GM21381 (cell line): ENCODE measurements at regions not wholly inside any gene's neighbourhood (a gene's known extent, or its start where the extent isn't known, plus 50 kb on each side); places are given as distances from the start of the nearest gene placed in this dataset.
A peak's percentile ranks its signal among the peaks of the same experiment; 100 is the strongest.

Source experiments
- ATAC-seq: cut with Tn5 transposase; IDR thresholded peaks from one replicate; pipeline ENCODE4 v1.9.1; 2021; ENCODE audit warnings: mild to moderate bottlenecking, moderate library complexity; ENCODE audit not compliant: unreplicated experiment

DNA sequence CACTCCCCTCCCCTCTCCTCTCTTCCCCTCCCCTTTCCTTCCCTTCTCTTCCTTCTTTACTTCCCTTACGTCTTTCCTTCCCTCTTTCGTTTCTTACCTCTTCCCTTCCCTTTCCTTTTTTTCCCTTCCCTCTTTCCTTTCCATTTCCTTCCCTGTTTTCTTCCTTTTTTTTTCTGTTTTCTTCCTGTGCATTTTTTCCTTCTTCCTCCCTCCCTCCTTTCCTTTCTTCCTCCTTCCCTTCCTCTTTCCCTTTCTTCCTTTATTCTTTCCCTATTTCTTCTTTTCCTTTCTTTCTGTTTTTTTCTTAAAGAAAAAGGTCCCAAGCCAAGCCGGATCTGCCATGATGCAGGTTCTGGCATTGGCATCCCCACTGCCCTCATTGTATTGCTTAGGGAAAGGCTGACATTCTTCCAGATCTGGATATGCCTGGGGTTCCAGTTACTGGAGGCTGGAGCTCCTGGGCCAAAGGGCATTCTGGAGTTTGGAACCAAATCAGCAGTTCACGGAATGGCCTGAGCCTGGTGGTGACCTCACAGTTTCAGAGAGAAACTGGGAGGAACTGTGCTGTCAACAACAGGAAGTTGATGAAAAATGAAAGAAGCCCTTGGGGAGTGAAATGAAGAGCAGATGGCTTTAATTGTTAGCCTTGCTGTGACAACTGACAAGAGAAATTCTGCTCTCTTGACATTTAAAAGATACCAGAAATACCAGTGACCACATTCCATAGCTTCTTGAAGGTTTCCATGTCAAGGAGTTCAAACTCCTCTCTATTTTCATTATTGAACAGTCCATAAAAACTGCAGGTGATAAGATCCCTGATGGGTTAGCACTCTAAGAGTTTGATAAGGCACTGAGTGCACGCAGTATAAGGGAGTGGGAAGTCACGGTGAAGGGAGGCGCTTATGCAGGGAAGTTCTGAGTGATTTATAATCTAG is 622.1 kb downstream of the SPRY1 start:
- peak; percentile 99 for ATAC-seq

DNA sequence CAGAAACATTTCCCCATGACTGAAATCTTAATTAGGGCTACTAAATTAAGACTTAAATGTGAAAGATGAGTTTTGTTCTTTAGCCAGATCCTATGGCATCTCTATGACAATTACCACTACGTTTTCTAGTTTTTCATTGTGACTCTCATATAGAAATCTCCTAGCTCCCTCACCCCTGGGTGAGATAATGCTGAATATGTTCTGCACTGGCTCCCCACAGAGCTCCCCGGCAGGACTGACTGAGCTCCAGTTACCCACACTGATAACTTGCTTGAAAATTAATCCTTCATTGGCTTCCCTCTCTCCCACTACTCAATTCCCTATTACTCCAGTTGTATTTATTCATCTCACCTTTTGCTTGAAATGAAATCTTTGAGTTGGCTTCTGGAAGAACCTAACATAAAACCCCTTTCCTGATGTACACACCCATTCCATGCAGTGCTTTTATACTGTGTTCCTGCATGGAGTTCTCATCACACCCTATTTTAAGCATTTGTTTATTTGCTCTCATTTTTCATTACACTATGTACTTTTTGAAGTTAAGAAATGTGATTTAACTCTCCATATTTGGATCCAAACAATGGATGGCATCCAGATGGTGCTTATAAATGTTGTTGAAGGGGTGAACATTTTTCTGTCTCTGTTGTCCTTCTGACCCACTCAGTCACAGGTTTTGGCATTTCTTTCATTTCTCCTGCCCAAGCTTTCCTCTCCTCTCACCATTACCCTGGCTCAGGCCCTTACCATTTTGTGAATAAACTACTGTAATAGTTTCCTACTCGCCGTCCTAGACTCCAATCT is 623.4 kb downstream of the SPRY1 start:
- no peak for ATAC-seq

DNA sequence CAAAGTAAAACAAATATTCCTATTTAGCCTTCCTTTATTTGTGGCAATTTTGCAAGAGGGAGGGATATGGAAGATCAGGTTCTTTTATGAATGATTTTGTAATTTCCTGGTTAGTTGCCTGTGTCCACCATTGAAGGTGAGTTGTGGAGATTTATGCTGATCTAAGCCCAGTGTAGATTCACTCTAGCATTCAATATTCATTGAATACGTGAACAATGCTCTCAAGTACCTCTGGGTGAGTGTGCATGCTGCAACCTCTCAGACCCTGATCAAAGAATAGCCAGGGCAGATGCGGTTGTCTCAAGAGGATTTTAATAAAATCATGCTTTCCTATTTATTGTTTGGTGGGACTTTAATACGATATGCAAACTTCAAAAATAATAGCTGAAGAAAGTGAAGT is 628.4 kb downstream of the SPRY1 start:
- no peak for ATAC-seq

DNA sequence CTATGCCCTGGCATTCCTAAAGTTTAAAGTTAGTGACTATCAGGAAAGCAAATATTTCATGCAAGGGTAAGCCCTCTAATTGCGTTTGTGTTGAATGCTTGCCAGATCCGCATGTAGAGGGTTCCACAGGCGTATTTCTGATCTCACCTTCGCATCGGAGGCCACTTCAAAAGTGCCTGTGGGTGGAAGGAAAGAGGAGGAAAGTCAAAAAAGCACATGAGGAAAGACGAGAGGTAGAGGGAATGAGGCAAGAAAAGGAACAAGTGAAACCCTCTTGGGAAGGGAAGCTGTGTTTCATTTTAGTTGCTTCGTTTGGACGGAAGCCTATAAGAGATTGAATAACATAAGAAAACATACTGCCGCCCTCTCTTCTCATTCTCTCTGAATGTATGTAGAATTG is 628.8 kb downstream of the SPRY1 start:
- no peak for ATAC-seq

DNA sequence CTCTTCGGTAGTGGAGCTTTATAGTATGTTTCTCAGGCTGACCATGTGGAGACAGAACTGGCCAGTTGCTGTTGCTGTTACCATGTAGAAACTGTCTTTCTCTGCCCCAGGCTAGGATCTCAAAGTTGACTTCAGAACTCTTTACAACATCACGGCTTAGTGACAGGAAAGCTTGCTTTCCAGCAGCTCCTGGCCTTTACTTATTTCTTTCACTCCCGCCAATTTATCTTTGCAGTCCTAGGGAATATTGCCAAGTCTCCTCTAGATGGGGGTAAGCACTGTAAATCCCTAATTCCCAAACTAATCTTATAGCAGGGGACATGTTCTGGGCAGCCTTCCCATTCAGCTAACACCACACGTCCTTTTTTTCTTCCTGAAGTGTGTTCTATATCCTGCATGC is 631.6 kb downstream of the SPRY1 start:
- ATAC-seq: no peak

DNA sequence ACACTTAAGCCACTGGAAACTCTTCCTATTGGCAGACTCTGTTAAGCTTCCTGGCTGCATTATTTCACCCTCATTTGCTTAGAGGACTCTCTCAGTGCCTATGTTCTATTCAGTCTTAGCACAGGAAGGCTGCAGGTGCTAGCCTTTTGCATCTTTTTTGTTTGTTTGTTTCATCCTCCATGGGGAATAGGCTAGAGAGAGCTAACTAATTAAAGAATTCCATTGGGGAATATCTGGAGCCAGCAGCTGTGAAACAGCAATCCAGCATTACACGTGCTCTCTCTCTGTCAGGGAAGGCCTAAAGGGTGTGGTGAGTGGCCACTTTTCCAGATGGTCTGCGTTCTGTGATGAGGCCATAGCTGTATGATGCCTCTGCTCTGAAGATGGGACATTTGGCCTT is 633.6 kb downstream of the SPRY1 start:
- ATAC-seq: no peak

DNA sequence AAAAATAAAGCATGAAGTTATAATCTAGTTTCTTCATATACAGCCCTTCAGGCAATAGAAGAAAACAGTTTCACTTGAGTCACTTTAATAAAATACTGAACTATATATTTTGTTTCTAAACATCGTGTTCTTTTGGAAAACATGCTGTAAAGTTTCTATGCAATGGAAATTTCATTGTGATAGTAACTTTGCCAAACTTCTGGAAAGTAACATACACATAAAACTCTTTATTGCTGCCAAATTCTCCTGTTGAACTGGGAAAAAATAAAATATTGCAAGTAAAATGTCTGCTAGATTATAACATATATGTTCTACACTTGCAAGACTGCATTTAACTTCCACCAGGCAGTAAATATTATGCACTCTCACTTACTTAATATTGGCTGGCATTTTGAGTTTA is 635.4 kb downstream of the SPRY1 start:
- no peak for ATAC-seq

DNA sequence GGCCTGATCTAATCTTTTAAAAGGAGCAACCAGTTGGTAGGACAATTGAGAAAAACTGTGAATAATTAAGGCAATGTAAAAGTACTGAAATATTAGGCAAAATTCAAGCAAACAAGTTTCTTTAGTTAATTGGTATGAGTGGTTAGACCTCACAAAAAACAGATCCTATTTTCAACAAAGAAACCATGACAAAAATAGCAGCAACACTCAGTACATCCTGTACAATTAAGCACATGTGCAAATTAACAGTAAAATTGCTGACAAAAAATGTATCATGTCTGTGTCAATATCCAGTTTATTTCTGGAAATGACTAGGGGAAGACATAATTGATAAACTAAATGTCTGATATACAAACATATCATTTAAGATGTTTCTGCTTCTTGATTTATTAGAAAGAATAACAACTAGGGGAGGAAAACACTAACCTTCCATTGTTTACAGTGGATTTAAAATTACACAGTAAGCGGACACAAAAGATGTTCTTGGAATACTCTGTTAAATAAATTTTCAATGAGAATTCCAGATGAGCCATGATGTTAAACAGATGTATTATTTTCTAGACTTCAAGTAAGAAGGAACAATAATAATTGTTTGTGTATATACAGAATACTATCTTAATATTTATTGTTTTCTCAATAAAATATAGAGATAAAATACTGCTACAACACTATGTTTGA is 638.9 kb downstream of the SPRY1 start:
- no peak for ATAC-seq

DNA sequence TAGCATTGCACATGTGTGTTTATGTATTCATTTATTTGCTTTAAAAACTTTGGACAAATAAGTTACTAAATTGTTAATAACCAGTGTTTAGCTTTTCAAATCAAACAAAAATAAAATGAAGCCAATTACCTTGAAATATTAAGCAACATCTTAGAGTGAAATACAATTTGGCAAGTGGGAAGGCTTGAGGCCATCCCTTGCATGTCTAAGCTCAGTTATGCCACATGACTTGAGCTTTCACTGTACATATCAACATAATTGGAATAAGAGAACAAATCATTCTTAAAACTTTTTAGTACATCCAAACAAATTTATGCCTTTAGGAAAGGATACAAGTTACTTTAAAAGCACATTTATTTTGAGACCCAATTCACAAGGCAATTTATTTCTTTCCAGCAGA is 640.6 kb downstream of the SPRY1 start:
- ATAC-seq: no peak

DNA sequence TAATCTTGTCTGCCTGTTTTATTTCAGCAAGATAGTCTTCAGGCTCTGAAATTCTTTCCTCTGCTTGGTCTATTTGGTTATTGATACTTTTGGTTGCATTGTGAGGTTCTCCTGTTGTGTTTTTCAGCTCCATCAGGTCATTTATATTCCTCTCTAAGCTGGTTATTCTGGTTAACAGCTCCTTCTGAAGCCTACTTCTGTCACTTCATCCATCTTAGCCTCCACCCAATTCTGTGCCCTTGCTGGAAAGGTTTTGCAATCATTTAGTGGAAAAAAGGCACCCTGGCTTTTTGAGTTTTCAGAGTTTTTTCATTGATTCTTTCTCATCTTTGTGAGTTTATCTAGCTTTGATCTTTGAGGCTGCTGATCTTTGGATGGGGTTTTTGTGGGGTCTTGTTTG is 647.7 kb downstream of the SPRY1 start:
- ATAC-seq: no peak

DNA sequence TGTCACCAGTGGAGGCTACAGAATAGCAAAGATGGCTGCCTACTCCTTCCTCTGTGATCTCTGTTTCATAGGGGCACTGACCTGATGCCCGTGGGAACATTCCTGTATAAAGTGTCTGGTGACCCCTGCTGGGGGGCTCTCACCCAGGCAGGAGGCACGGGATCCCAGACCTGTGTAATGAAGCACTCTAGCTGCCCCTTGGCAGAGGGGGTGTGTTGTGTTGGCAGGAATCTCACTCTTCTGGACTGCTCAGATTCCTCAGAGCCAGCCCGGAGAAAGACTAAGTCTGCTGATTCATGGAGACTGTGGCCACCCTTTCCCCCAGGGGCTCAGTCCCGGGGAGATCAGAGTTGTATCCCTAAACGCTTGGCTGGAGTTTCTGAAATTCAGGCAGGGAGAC is 648.3 kb downstream of the SPRY1 start:
- ATAC-seq: no peak

DNA sequence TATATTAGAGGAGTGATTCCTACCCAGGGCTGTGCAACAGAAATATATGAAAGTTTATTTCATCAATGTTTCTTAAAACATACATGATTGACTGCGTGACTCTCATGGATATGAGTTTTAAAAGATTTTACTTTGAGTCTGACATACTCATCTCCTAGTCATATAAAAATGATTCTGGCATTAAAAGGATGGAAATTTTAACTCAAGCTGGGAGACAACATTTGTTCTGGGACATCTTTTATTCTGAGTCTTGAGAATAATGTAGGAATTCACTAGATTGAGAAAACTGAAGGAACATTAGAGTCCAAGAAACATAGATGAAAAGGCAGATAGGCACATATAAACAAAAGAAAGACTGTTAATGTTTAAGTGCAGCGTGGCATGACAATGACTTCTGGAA is 649.6 kb downstream of the SPRY1 start:
- ATAC-seq: no peak

DNA sequence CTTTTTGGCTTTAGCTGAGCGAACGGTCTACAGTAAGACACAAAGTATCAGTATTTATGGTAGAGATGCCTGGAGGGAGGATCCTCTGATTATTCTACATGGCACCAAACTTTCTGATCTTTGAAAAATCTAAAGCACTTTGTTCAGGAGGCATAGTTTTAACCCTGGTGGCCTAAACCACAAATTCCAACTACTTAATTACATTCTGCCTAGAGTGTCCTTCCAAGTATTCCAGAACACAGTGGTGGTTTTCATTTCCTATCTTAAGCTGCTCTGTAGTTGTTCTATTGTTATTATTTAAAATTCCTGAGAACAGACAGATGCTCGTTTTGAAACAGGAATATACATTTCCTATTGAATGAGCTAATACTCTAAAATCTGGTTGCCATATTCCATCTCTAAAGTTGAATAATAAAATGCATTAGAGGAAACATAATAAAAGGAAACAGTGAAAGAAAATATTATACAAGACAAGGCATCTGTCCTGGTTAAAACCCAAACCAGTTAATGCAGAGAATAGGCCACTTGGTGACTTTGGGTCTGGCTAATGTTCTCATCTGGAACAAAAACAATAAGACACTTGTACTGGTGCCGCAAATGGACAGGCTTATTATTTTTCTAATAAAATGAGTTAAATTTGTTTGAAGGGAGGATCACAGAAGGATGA is 657.4 kb downstream of the SPRY1 start:
- ATAC-seq: no peak

DNA sequence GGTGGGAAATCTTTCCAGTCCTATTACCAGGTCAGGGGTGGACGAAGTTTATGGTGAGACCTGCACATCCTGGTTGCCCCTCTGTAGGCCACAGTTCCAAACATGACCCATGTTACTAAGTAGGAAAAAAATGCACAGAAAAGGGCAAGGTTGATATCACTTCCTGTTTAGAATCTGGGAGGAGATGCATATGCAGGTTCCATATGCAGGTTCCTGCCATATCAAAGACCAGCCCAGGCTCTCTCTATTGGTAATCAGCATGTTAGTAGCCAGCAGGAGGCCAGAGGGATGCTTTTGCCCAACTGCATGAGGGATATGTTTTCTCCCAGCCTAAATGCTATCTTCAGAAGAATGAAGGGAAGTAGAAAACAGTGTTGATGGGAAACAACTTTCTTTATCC is 657.2 kb downstream of the ANKRD50 start:
- ATAC-seq: no peak

DNA sequence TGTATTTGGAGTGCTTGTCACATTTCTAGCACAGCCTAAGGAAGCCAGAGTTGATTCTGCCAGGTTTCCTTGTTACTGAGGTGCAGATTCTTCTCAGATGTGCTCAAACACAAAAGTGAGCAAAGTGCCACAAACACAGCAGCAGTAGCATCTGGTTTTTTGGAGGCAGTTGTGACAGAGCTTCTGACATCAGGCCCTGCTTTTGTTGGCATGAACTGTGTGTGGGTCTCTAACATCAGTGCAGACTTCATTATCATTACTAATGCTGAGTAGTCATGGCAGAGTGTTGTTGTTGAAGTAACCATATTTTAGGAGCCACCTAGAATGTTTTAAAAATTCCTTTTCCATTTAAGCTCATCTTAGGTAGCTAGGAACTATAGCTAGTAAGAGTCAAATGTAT is 656.6 kb downstream of the ANKRD50 start:
- no peak for ATAC-seq

DNA sequence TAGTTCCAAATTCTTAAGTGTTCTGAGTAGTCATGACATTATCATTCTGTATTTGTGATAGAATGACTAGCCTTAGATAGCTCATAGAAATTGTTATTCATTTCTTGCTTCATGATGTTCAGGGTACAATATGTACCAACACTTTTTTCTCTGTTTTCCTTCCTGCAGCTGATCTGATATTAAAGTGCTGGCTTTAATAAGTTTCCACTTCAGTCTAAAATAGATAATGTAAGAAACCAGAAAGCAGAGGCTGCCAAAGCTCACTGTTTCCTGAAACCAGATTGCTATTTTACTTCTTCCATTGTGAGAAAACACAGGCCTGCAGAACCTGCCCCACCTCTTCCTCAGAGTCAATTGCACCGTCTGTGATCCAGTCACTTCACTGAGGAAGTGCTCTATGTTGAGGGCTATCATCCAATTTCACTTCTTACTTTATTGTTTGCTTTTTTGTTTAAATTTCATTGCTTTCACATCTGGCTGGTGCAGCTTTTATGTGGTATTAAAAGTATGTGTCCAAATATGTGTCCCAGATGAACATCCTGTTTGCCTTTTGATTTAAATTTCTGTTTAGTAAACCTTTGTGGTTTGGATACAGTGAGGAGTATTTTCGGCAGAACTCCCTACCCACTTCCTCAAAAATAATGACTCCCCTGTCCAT is 652.1 kb downstream of the ANKRD50 start:
- ATAC-seq: peak; percentile 57

DNA sequence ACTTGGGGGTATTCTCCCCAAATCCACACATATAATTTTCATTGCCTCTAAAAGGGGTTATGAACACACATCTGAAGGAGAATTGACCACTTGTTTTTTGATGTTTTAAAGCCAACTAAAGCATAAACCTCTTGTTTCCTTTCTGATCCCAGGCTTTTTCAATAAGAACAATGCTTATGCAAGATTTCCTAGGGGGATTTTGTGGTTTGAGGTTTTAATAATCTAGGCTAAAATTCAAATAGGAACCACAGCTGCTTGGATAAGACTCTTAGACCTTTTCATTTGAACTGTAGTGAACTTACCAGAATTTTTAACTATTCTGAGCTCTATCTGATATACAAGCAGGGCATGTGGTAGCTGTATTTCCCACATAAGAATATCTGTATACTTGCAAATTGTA is 651.1 kb downstream of the ANKRD50 start:
- ATAC-seq: no peak

DNA sequence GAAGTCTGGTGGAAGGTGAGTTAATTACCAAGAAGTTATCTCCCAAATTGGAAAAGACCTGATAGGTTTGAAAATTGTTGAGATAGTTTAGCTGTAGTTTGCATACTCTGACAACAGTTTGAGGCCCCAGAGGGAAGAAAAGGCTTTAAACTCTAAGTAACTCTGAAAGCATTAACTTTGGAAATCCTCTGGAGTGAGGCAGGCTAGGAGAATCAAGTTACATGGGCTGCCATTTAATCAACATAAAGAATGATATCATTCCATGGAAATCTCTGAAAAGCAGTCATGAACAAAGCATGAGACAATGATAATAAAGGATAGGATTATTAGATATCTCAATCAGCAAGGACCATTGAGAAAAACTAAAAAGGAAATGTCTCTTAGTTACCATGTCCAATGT is 647.1 kb downstream of the ANKRD50 start:
- ATAC-seq: no peak

DNA sequence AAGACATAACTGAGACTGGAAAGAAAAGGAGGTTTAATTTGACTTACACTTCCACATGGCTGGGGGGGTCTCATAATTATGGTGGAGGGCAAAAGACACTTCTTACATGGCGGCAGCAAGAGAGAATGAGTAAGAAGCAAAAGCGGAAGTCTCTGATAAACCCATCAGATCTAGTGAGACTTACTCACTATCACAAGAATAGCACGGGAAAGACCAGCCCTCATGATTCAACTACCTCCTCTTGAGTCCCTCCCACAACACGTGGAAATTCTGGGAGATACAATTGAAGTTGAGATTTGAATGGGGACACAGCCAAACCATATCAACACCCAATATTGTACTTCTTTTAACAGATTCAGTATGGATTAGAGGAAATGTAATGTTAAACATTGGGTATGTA is 646.6 kb downstream of the ANKRD50 start:
- no peak for ATAC-seq

DNA sequence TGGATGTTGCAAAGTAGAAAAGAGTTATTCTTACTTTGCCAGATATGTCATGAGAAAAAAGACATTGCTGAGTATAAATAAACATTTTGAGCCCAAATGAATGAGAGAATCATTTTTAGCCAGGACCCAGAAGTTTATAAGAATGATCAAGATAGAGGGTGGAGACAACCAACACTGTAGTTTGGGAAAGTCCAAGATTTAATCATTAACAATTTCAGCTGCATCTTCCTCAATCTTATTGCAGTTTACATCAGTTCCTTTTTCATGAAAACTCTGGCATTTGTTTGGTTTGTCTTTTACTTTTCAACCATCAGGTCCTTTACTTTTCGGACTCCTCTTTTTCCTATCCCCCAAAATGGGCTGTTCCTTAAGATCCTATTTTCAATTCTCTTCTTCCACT is 645.9 kb downstream of the ANKRD50 start:
- no peak for ATAC-seq

DNA sequence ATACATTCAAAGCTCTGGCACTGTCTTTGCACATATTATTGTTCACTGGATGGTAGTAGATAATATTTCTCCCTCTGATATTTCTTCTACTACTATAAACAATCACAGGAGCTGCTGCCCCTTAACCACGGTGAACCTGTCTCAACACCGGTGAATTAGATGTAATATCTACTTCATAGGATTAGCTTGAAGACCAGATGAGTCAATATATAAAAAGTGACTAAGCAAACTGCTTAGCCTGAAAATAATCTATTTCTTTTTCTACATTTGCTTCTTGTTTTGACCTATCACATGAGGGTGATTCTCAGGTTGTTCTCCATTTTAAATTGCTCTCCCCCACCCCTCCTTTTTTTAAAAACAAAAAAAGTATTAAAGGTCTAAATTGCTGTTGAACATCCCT is 645.5 kb downstream of the ANKRD50 start:
- ATAC-seq: no peak
